ENCODE measurements at regions not wholly inside any gene's neighbourhood (a gene's known extent, or its start where the extent isn't known, plus 50 kb on each side); places are given as distances from the start of the nearest gene placed in this dataset.

DNA sequence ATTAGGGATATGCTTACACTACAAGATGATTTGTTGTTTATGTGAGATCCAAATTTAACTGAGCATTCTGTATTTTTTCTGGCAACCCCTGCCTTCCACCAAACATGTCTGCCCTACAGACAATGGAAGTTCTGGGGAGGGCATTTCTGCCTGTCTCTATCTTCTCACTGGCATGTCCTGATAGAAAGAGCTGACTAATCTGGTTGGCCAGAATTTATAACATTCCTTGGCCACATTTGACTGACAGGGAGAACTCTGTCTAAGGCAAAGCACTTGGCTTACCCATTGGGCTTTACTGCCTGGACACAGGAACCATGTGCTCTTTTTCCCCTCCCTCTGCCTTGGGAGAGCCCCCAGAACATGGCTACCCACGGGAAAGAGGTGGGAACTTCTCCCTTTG, 70.6 kb upstream of the TMEM178A start:
- Mint-ChIP-seq H3K27me3 (ENCODE audit: low read depth) (no peaks in the 10 kb centered on the region), H3K4me3 (ENCODE audit: unreplicated experiment) (no peak overlapping the region), H3K36me3 (ENCODE audit: low read depth) (peaks cover 2% of the 10 kb centered on the region), H3K4me1 (ENCODE audit: low read depth) (peaks cover 9% of the 10 kb centered on the region), H3K27ac (ENCODE audit: unreplicated experiment) (no peak overlapping the region), H3K9me3 (ENCODE audit: low read depth) (no peaks in the 10 kb centered on the region)
- DNase-seq (ENCODE audit: low spot score), result no peak
- TF ChIP-seq, protein P1, sequence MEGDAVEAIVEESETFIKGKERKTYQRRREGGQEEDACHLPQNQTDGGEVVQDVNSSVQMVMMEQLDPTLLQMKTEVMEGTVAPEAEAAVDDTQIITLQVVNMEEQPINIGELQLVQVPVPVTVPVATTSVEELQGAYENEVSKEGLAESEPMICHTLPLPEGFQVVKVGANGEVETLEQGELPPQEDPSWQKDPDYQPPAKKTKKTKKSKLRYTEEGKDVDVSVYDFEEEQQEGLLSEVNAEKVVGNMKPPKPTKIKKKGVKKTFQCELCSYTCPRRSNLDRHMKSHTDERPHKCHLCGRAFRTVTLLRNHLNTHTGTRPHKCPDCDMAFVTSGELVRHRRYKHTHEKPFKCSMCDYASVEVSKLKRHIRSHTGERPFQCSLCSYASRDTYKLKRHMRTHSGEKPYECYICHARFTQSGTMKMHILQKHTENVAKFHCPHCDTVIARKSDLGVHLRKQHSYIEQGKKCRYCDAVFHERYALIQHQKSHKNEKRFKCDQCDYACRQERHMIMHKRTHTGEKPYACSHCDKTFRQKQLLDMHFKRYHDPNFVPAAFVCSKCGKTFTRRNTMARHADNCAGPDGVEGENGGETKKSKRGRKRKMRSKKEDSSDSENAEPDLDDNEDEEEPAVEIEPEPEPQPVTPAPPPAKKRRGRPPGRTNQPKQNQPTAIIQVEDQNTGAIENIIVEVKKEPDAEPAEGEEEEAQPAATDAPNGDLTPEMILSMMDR (IDR thresholded peaks at IDR 0.05), result no peak

DNA sequence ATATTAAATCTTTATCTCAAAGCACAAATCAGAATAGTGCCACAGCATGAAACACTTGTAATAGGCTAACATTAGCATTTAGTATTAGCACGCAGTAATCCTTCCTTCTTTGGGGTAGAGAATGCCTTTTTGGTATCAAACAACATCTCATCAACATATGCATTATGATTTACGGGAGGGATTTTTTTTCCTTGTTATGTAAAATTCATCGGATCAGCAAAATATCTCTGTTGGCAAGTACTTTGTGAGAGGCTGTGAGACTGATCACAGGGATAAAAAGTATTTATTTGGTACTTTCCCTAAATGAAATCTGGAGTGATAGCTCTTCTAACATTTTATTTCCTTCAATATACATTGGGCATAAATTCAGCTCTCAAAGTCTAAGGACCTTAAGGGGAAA, 68.4 kb upstream of the TMEM178A start:
- no peak for DNase-seq (ENCODE audit: low spot score)
- TF ChIP-seq, protein P1 (IDR thresholded peaks at IDR 0.05), result no peak
- peaks cover 2% of the 10 kb centered on the region for H3K36me3 Mint-ChIP-seq (ENCODE audit: low read depth)
- H3K4me1 Mint-ChIP-seq (ENCODE audit: low read depth), result peaks cover 9% of the 10 kb centered on the region
- no peak overlapping the region for H3K27ac Mint-ChIP-seq (ENCODE audit: unreplicated experiment)
- no peak overlapping the region for H3K4me3 Mint-ChIP-seq (ENCODE audit: unreplicated experiment)
- H3K9me3 Mint-ChIP-seq (ENCODE audit: low read depth), result no peaks in the 10 kb centered on the region
- no peaks in the 10 kb centered on the region for H3K27me3 Mint-ChIP-seq (ENCODE audit: low read depth)

DNA sequence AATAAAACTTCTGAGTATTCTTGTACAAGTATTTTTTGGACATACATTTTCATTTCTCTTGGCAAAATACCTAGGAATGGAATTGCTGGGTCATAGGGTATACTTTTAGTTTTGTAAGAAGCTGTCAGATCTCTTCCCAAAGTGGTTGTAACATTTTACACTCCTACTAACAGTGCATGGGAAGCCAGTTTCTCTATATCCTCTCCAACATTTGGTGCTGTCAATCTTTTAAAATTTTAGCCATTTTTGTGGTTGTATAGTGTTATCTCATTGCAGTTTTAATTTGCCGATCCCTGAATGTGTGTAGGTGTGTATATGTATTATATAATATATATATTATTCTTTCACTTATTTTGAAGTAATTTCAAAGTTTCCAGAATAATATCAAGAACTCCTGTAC, 63.1 kb upstream of the TMEM178A start:
- TF ChIP-seq, protein P1 (IDR thresholded peaks at IDR 0.05), result no peak
- Mint-ChIP-seq H3K27ac (ENCODE audit: unreplicated experiment) (no peak overlapping the region), H3K9me3 (ENCODE audit: low read depth) (no peaks in the 10 kb centered on the region), H3K4me3 (ENCODE audit: unreplicated experiment) (no peak overlapping the region), H3K27me3 (ENCODE audit: low read depth) (no peaks in the 10 kb centered on the region), H3K36me3 (ENCODE audit: low read depth) (peaks cover 2% of the 10 kb centered on the region), H3K4me1 (ENCODE audit: low read depth) (peaks cover 12% of the 10 kb centered on the region)
- no peak for DNase-seq (ENCODE audit: low spot score)

DNA sequence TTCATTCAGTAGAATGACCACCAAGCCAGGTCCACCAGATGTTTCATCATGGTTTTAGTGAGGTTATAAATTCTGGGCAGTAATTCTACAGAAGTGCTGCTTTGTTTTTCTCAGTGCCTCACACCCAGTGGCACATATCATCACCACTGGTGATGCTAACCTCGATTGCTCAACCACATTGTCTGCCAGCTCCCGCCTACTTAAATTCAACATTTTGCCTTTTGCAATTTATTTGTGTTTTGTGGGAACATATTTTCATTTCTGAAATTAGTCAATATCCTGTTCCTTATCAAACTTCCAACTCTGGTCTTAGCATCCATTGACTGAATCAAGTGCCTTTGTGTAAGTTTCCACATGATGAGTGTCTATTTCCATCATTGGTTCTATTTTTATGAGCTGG, 62.3 kb upstream of the TMEM178A start:
- Mint-ChIP-seq H3K36me3 (ENCODE audit: low read depth) (peaks cover 2% of the 10 kb centered on the region), H3K27ac (ENCODE audit: unreplicated experiment) (no peak overlapping the region), H3K4me1 (ENCODE audit: low read depth) (peaks cover 20% of the 10 kb centered on the region), H3K4me3 (ENCODE audit: unreplicated experiment) (no peak overlapping the region), H3K9me3 (ENCODE audit: low read depth) (no peaks in the 10 kb centered on the region), H3K27me3 (ENCODE audit: low read depth) (no peaks in the 10 kb centered on the region)
- no peak for DNase-seq (ENCODE audit: low spot score)
- TF ChIP-seq, protein P1 (IDR thresholded peaks at IDR 0.05), result no peak

DNA sequence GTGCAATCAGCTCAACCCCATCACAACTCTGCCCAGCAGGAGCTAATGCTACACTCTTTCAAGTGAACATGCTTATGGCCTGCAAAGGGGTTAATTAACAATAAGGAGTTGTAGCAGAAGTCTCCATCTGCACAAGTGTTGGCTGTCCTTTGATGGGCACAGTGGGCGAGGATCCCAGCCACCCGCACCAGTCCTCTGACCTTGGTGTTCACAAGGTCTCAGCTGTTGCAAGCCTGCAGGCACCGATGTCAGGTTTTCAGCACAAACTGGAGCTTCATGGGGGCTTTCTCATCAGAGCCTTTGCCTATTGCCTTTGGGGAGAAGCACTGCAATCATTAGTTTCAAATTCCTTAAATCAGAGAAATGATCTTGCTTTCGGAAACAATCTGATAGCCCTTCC, 60.9 kb upstream of the TMEM178A start:
- TF ChIP-seq, protein P1 (IDR thresholded peaks at IDR 0.05), result no peak
- H3K36me3 Mint-ChIP-seq (ENCODE audit: low read depth), result no peaks in the 10 kb centered on the region
- DNase-seq (ENCODE audit: low spot score), result no peak
- H3K9me3 Mint-ChIP-seq (ENCODE audit: low read depth), result no peaks in the 10 kb centered on the region
- no peak overlapping the region for H3K27ac Mint-ChIP-seq (ENCODE audit: unreplicated experiment)
- H3K4me1 Mint-ChIP-seq (ENCODE audit: low read depth), result peaks cover 35% of the 10 kb centered on the region
- no peak overlapping the region for H3K4me3 Mint-ChIP-seq (ENCODE audit: unreplicated experiment)
- no peaks in the 10 kb centered on the region for H3K27me3 Mint-ChIP-seq (ENCODE audit: low read depth)
